HUDEP-2 (cell line): ENCODE measurements at regions not wholly inside any gene's neighbourhood (a gene's known extent, or its start where the extent isn't known, plus 50 kb on each side); places are given as distances from the start of the nearest gene placed in this dataset.
"Not testable (repeated sequence)": the region's sequence is repeated elsewhere in the genome, so short reads cannot be mapped to it uniquely, and the experiment has no call there.

ENCODE experiments used
- DNase-seq, 76 experiments: peaks; one replicate each; lab custom pipeline; 2025; ENCODE audit not compliant: unreplicated experiment in 76 of 76; lab: John Stamatoyannopoulos, UW

- not testable (repeated sequence) for DNase-seq
These were observed 51.1 kb downstream of the NBPF8 start for GRCh38 chr1:120465900-120466299.

GRCh38 chr1:120477663-120478062 is 62.8 kb downstream of the NBPF8 start:
- not testable (repeated sequence) for DNase-seq

- DNase-seq, result not testable (repeated sequence)
These were observed 63.6 kb downstream of the NBPF8 start for GRCh38 chr1:120478400-120478799.

- not testable (repeated sequence) for DNase-seq
These were observed 72.7 kb downstream of the NBPF8 start for GRCh38 chr1:120487542-120487941.

GRCh38 chr1:120489217-120489616 is 74.4 kb downstream of the NBPF8 start:
- DNase-seq, result not testable (repeated sequence)

GRCh38 chr1:120497145-120497544 is 82.3 kb downstream of the NBPF8 start:
- DNase-seq, result not testable (repeated sequence)

- not testable (repeated sequence) for DNase-seq
These were observed 88.4 kb downstream of the NBPF8 start for GRCh38 chr1:120503284-120503683.

- not testable (repeated sequence) for DNase-seq
These were observed 91.5 kb downstream of the NBPF8 start for GRCh38 chr1:120506352-120506751.

GRCh38 chr1:120508351-120508750 is 93.5 kb downstream of the NBPF8 start:
- DNase-seq, result not testable (repeated sequence)

GRCh38 chr1:120509258-120509657 is 94.4 kb downstream of the NBPF8 start:
- not testable (repeated sequence) for DNase-seq

GRCh38 chr1:120513099-120513498 is 98.3 kb downstream of the NBPF8 start:
- not testable (repeated sequence) for DNase-seq

GRCh38 chr1:120513531-120513930 is 98.7 kb downstream of the NBPF8 start:
- DNase-seq, result not testable (repeated sequence)

- not testable (repeated sequence) for DNase-seq
These were observed 104.4 kb downstream of the NBPF8 start for GRCh38 chr1:120519196-120519595.

GRCh38 chr1:120524416-120524815 is 109.6 kb downstream of the NBPF8 start:
- not testable (repeated sequence) for DNase-seq

- not testable (repeated sequence) for DNase-seq
These were observed 110.6 kb downstream of the NBPF8 start for GRCh38 chr1:120525386-120525785.

GRCh38 chr1:120529475-120530089 is 114.7 kb downstream of the NBPF8 start:
- DNase-seq, result not testable (repeated sequence)

GRCh38 chr1:120531455-120531854 is 116.6 kb downstream of the NBPF8 start:
- not testable (repeated sequence) for DNase-seq

GRCh38 chr1:120534361-120535047 is 119.7 kb downstream of the NBPF8 start:
- DNase-seq, result not testable (repeated sequence)

- not testable (repeated sequence) for DNase-seq
These were observed 120.2 kb downstream of the NBPF8 start for GRCh38 chr1:120535052-120535451.

- not testable (repeated sequence) for DNase-seq
These were observed 126.6 kb downstream of the NBPF8 start for GRCh38 chr1:120541394-120541793.

- DNase-seq, result not testable (repeated sequence)
These were observed 127.5 kb downstream of the NBPF8 start for GRCh38 chr1:120542365-120542764.

- DNase-seq, result not testable (repeated sequence)
These were observed 128.1 kb downstream of the NBPF8 start for GRCh38 chr1:120542940-120543339.
